Retina (tissue), 1 donor: ENCODE measurements at regions not wholly inside any gene's neighbourhood (a gene's known extent, or its start where the extent isn't known, plus 50 kb on each side); places are given as distances from the start of the nearest gene placed in this dataset.

Source experiments
- DNase-seq: peaks from one replicate; pipeline ENCODE4 v3.0.0-alpha.2; 2016

DNA sequence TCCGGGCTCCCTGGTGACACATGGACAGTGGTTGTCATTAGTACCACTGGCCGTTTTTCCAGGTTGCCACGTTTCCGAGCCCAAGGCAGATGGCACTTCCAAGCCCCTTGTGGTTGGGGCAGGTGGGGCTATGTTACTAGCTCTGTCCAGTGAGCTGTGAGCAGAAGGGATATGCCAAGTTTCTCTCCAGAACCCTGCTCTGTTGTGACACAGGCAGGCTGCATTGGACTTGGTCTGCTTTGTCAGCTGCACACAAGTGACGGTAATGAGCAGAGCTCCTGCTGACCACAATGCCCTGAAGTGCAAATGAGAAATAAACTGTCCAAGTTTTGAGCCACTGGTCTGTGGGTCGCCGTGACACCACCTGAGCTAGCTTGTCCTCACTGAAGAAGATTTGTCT is 118.8 kb downstream of the GYPC start:
- no peak for DNase-seq

DNA sequence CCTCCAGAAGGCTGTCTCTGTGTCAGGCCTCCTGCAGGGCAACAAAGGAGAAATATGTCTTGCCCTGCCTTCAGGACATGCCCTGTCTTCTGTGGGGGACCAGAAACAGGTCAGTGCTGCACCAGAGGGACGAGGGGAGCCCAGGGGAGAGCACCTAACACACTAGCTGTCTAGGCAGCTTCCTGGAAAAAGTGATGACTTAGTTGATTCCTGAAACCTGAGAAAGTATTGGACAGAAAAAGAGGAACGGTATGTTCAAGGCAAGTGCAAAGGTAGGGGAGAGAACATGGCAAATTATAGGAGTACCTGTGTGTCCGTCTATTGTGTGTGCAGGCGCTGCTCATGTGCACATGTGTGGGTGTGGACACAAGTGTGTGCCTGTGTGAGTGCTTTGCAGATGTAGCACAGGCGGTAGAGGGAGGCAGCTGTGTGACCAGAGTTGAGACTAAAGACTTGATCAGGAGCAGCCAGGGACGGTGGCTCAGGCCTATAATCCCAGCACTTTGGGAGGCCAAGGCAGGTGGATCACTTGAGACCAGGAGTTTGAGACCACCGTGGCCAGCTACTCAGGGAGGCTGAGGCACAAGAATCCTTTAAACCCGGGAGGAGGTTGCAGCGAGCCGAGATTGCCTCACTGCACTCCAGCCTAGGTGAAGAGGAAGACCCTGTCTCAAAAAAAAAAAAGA is 119.5 kb downstream of the GYPC start:
- no peak for DNase-seq

DNA sequence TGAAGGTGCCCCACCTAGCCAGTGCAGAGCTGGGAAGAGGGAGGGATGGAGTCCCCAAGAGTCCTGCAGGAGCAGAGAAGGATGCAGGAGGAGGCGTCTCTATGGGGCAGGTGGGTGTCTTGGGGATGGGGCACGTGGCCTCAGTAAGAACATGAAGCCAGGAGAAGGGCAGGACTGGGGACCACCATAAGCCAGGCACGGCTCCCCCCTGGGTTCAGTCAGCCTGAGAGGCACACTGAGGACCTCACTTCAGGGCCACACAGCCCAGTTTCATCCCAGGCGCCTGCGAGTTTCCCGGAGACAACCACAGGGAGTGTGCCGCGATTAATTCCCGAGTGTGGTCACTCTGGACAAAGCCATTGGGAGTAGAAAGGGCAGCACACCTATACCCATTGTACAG is 120.3 kb downstream of the GYPC start:
- DNase-seq, result peak; percentile 18

DNA sequence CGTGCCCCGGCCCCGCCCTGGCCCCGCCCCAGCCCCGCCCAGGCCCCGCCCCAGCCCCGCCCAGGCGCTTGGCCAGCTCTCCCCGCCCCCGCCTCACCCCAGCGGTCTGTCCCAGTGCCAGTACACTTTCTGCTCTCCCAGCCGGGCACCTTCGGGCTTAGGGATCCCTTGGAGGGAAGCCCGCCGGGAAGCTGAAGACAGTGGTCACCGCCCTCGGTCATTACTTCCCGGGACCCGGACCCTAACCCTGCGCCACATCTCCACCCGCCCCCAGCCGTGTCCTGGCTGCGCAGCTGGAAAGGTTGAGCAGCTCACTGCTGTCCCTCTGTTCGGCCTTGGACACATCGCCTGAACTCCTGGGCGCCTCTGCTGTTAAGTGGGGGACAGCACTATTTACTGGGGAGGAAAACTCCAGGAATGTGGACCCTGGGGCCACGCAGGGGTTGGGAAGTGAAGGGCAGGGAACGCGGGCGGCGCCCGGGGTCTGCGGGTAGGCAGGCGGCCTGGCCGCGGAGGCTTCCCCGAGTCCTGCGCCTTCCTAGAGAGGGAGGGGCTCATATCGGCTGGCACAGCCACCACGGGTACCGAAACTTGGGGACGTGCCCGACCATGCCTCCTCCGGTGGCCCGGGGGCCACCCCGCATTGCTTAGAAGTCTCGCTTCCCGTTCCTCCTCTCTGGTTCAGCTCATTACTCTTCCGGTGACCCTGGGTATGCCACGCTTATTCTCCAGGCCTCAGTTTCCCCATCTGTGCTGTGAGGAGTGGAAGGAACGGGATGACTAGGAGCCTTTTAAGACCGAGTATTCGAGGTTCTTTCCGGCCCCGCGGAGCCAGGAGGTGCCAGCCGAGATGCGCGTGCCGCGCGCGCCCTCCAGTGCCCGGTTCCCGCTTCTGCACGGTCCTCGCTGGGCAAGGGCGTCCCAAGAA is 121.0 kb downstream of the GYPC start:
- peak; percentile 89 for DNase-seq

DNA sequence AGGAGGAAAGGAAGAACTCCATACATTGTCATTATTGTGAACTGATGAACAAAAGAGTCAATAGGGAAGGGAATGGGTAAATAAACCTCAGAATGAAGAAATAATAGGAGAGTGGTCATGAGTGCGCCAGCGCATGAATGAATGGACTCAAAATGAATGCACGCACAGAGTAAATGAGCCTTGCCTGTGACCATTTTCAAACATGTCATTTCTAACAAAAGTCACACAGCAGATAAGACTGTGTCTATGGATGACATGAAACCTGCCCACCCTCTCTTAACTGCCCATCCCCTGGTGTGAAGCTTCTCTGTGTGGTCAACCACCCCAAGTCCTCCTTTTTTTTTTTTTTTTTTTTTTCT is 121.1 kb upstream of the TEX51 start:
- no peak for DNase-seq

DNA sequence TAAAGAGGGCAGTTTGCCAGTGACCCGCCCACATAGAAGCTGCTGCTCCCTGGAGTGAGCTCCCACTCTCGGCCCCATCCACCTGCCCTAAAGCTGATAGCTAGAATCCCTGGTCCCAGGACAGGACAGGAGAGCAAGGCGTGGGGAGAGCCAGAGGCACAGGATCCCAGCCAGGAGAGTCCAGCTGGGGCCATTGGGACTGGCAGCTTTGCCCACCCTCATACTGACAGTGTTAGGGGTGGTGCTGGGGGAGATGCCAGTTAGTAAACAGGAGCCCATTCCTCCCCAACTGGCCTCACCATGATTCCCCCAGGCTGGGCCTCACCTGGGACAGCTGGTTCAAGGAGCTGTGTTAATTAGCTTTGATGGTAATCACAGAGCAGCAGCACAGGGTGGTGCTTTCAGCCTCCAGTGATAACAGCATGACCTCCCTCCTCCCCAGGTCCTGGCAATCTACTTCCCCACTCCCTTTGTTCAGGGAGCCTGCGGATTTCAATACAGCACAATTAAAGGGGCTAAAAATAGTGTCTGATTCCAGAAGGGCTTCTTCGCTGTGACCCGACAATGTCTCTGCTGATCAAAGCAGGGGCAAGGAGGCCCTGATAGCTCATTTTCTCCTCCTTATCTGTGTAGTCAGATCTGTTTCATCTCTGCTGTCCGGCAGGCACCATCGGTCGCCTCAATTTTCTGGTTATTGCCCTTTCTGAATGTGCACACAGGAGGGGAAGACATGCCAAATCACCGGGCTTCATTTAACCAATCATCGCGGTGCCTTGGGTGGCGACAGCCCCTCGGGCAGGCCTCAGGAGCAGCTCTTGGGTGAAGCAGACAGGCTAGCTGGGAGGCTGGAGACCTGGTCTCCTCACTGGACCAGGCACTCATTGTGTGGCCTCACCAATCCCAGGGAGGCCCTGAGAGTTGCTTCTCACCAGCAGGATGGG is 119.9 kb upstream of the TEX51 start:
- DNase-seq, result peak; percentile 61

DNA sequence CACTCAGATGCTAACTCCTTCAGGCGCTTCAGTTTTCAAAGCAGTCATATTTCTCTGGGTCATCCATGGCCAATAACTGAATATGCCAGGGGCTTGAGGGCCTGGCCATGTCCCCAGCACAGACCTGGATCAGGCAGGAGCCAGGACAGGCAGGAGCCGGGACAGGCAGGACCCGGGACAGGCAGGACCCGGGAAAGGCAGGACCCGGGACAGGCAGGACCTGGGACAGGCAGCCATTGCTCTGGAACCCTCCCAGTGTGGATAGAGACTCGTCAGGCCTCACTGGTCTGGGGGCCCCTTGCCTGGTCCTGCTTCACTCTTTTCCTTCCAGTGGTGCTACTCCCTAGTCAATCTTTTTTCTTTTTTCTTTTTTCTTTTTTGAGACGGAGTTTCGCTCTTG is 117.5 kb upstream of the TEX51 start:
- DNase-seq, result no peak

DNA sequence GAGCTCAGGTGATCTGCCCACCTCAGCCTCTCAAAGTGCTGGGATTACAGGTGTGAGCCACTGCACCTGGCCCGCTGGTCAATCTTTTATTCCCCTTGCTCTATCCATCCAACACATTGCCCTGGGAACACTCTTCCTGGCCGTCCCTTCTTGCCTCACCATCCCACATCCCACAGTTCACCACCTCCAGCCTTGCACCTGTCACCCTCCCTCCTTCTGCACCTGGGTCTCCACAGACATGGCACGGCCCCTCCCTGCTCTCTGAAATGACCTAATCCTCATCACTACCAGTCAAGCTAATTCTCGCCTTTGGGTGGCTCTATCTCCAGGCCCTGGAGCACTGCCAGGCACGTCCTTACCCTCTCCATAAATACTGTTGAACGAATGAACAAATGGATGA is 116.9 kb upstream of the TEX51 start:
- no peak for DNase-seq

DNA sequence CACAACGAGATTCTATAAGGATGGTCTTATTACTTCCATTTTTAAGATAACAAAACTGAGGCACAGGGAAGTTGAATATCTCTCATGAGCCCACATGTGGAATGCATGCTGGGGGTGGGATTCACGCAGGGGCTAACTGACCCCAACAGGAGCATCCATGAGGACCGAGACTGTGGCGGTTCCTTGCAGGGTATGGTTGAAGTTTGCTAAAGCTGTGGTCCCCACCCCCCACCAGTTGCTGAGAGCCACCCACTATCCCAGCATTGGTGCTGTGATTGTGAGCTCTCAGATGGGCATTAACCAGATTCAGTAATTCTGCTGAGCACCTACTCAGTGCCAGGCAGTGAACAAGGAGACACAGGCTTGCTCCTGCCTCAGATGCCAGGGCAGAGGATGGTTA is 116.0 kb upstream of the TEX51 start:
- DNase-seq, result no peak

DNA sequence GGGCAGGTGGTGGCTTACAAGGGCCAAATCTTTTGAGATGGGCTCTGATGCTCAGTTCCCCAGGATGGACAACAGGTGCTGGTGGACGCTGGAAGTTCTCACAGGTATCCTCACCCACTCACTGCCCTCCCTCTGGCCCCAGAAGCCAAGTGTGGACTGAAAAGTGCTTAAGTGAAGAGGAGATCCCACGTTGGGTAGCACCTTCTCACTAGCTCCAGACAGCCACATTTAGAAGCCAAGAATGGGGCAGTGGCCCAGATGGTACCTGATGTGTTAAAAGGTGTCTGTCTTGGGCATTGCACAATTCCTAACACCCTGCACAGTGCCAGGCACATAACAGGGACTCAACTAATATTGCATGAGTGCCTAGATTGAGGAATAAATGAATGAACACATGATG is 115.3 kb upstream of the TEX51 start:
- no peak for DNase-seq

DNA sequence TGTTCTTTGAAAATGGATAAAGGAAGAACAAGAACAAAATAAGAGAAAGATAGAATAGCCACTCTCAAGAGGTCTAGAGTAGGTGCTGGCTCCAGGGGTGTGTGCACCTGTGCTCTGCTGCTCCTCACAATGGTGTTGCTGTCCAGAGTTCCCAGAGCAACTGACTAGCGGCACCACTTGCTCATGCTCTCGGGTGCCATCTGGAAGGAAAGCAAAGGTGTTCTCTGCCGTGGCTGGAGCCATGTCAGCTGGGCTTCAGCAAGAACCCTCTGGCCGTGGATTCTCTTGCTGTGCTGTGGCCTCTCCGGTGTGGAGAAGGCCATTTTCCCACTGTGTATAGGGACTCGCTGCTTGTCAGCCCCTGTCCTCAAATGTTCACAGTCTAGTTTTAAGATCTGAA is 114.6 kb upstream of the TEX51 start:
- no peak for DNase-seq

DNA sequence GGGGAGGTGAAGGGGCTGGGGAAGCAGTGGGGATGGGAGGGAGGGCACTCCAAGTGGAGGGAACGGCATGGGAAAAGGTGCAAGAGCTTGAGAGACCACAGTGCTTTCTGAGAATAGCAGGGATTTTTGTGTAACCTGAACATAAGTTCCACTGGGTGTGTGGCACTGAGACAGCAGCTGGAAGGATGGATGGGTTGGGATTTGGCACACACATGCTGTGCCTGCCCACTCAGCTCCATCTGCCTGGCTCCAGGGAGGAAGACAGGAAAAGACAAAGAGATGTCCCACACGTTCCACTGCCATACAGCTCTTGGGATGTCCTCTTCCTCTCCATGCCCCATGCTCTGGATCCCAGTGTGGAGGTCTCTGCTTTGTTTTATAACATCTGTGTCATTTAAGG is 114.1 kb upstream of the TEX51 start:
- DNase-seq, result no peak

DNA sequence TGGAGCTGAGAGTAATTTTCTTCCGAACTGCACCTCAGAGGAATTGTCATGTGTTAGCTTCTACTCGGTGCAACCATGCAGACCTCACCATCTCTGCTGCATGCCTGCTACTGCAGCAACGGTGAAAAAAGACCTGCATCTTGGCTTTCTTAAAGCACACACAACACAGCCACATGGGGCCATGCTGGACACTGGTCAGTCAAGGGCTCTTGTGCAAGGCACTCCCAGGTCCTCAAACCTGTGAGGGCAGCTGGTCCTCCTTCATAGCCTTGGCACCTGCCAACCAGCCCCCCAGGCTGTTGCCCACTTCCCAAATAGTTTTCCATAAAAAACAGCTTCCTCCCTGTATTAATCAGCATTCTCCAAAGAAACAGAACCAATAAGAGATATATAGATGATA is 113.5 kb upstream of the TEX51 start:
- DNase-seq, result no peak

DNA sequence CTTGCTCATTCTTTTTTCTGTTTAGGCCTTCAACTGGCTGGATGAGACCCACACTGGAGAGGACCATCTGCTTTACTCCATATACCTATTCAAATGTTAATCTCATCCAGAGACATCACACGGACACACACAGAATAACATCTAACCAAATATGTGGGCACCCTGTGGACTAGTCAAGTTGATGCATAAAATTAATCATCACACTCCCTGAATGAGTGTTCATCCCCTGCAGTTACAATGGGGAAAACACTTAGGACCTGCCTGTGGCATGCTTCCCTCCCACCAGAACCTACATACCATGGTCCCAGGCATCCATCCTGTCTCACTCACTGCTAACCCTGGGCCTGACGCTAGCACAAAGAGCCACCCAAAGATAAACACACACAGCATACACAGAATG is 112.8 kb upstream of the TEX51 start:
- DNase-seq, result no peak

DNA sequence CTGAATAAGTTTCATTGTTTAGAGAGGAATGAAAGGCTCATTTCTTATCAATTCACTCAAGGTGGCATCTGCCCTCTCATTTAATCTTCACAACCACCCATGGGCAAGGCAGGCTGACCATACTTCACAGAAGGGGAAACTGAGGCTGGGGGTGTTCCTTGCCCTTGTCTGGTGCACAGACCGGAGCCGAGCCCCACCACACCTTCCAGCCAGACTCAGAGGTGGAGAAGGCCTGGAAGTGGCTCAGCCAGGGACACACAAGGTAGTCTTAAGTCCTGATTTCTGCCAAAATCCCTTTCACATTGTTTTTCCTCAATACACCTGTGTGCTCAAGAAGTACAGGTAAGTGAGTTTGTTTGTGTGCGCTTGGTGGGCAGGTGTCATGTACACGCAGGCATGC is 111.9 kb upstream of the TEX51 start:
- DNase-seq, result no peak

DNA sequence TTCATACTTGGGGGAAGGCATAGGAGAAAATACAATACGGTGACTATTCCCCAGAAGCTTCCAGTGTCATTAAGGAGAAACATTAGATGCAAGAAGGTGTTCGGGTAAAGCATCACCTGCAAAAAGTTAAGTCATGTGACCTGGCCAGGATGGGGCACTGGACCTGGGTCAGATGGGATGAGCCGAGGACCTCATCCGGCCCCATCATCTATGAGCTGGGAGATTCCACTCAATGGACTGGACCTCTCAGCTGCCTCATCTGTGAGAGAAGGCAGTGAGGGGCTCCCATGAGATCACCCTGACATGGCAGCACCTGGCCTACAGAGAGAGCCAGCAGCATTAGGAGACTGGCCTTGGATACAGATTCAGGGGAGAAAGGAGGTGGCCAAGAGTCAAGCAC is 111.4 kb upstream of the TEX51 start:
- DNase-seq, result no peak

DNA sequence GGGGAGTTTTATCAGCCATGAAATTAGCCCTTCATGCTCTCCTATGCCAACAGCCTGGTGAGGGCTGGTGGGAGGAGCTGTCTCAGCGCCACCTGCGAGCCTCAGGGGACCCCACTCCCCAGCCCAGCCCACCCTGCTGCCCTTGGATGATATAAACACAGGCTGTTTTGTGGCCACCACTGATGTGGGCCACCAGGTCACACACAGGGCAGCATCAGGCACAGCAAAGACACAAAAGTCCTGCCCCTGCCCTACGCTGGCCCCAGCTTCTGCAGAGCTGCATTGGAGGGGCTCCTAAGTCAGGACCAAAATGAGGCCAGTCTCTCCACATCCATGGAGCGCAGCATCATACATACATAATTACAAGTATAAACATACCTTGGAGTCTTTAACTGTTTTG is 110.6 kb upstream of the TEX51 start:
- no peak for DNase-seq

DNA sequence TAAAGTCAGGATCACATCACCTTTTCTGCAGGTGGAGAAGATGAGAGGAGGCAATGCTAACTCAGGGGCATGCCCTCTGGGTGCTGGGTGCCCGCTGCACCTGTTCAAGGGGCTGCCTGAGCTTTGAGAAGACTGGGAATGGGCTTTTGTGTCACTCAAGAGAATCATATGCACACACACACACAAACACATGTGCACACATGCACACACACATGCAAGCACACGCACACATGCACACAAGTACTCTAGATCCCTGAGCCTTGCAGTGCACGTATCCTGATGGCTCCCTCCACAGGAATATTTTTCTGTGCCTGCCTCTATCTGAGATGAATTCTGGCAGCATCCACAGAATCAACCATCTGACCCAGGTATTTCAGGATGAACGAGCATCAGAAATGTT is 110.0 kb upstream of the TEX51 start:
- DNase-seq, result no peak

DNA sequence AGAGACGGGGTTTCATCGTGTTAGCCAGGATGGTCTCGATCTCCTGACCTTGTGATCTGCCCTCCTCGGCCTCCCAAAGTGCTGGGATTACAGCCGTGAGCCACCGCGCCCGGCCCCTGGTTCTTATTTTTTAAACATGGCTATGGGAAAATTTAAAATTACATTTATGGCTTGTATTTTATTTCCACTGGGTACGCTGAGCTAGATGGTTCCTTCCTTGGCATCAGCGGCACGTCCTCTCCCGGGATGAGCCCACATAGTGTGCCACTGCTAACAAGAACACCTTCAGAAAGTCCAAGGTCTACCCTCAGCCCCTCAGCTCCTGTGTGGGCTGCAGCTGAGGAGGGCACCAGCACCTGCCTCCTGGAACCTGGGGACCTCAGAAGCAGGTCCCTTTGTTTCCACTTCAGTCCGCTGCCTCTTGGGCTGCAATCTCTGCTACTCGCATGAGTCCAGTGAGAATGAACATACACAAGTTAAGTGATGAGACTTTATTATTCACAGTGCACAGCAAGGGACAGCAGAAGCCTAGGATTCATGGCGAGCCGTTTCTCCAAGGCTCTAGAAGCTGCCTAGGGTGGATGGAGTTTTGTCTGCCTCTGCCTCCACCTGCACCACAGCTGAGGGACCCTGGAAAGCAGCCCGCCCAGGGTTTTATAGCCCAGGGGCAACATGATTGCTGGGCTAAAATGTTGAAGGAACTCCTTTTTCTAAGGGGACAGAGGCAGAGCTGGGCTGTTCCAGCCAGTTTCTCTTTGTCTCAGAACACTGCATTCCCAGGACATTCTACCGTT is 107.5 kb upstream of the TEX51 start:
- no peak for DNase-seq

DNA sequence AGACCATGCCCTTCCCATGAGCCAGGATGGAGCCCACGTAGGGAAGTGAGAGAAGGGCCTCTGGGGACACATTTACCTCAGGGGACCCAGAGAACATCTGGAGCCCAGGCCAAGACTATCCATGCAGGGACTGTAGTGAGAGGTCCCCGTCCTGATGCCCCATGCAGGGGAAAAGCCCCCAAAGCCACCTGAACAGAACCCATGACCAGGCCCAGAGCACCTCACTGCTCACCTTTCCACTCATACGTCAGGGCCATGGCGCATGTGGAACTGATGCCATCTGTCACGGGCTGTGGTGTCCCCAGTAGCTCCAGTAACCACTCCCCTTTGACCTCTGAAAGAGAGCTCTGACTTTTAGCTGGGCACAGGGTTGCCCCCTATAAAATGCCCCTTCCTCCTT is 106.5 kb upstream of the TEX51 start:
- DNase-seq, result no peak

DNA sequence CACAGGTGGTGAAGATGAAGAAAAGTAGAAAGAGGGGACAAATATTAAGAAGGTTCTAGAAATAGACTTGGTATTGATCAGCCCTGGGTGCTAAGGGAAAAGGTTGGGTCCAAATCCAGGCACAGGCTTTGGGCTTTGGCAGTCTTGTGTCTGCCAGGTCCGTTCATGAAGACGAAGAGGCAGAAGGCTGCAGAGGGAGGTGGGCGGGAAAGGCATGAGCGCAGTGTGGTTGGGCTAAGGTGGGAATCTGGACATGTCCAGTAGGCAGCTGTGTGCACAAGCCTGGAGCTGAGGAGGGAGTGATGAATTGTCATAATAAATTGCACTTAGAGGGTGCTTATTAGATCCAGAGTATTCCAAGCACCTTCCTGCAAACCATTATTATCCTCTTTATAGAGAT is 105.7 kb upstream of the TEX51 start:
- DNase-seq, result no peak

DNA sequence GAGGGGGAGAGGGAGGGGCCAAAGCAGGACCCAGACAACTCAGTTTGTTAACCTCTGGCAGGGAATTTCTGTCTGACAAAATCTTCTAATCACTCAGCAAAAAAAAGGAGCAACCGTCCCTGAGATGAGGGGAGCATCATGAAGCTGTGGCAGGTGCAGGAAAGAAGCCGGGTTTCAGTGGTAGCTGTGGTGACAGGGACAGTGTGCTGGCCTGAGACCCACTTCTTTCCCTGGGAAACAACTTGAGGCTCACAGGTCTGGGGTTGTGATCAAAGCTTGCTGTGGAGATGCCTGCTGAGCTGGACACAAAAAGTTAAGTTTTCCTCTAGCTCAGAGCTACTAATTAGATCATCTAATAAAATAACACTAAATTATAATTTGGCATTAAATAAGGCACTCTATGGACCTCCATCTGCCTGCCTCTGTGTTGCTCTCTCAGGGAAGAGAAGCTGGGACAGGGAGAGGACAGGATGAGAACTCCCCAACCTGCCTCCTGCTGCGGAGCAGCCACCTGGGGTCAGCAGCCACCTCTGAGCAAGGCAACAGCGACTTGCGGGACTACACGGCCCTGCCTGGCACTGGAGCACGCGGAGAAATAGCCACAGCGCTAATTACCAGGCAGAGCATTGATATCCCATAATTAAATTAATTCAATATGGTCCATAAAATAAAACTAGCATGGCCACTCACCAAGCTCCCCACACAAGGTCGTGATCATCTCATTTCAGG is 104.6 kb upstream of the TEX51 start:
- DNase-seq, result no peak
